ENCODE measurements at regions not wholly inside any gene's neighbourhood (a gene's known extent, or its start where the extent isn't known, plus 50 kb on each side); places are given as distances from the start of the nearest gene placed in this dataset.

- no peak for DNase-seq
- ChIA-PET POLR2A (ENCODE audit: unreplicated experiment) (no interaction called here), CTCF (no interaction called here)
- Histone ChIP-seq H3K27me3 (ENCODE audit: low read length) (no peaks in the 10 kb centered on the region), H4K20me1 (ENCODE audit: low read length) (no peaks in the 10 kb centered on the region), H3K27ac (ENCODE audit: low read length) (no peak overlapping the region), H3K36me3 (ENCODE audit: low read depth, low read length) (no peaks in the 10 kb centered on the region), H3K79me2 (ENCODE audit: low read length) (no peaks in the 10 kb centered on the region), H3K9me3 (ENCODE audit: low read length) (no peaks in the 10 kb centered on the region), H3K4me1 (ENCODE audit: insufficient read depth, low read length) (no peaks in the 10 kb centered on the region), H3K9me2 (replicated peaks; ENCODE audit: low read length) (no peaks in the 10 kb centered on the region), H3F3A (ENCODE audit: low read length, unreplicated experiment) (no peaks in the 10 kb centered on the region), H3K9ac (ENCODE audit: low read length) (no peak overlapping the region), H3K4me3 (ENCODE audit: low read length) (no peak overlapping the region), H3K4me2 (ENCODE audit: low read length) (no peak overlapping the region), H2AFZ (ENCODE audit: low read length) (no peak overlapping the region)
- intact Hi-C loops (cut with micrococcal nuclease): no loop called here
- TF ChIP-seq EZH2phosphoT487 (IDR thresholded peaks at IDR 0.05; ENCODE audit: borderline replicate concordance, low read length) (no peak), CTCF (conservative IDR thresholded peaks at IDR 0.05; ENCODE audit: low read depth, low read length) (no peak), EZH2 (IDR thresholded peaks at IDR 0.05; ENCODE audit: low read length, unreplicated experiment) (no peak)
- no peak for ATAC-seq
- no TSS peak for BruUV-seq (replicated peaks)
Measured at GRCh38 chr4:116328261-116328860, 757.0 kb downstream of the TRAM1L1 start.

GRCh38 chr4:116323606-116324005 is 761.8 kb downstream of the TRAM1L1 start:
- BruUV-seq (replicated peaks): no TSS peak
- intact Hi-C loops (cut with micrococcal nuclease): no loop called here
- no peaks in the 10 kb centered on the region for H3F3A ChIP-seq (ENCODE audit: low read length, unreplicated experiment)
- DNase-seq (no peak), ATAC-seq (no peak)
- H3K79me2 ChIP-seq (ENCODE audit: low read length): no peaks in the 10 kb centered on the region
- no peak overlapping the region for H3K9ac ChIP-seq (ENCODE audit: low read length)
- no peaks in the 10 kb centered on the region for H3K9me2 ChIP-seq (replicated peaks; ENCODE audit: low read length)
- no peaks in the 10 kb centered on the region for H3K9me3 ChIP-seq (ENCODE audit: low read length)
- CTCF ChIA-PET: no interaction called here
- H3K4me3 ChIP-seq (ENCODE audit: low read length): no peak overlapping the region
- H3K27ac ChIP-seq (ENCODE audit: low read length): no peak overlapping the region
- no peaks in the 10 kb centered on the region for H3K36me3 ChIP-seq (ENCODE audit: low read depth, low read length)
- H2AFZ ChIP-seq (ENCODE audit: low read length): no peak overlapping the region
- TF ChIP-seq EZH2phosphoT487 (IDR thresholded peaks at IDR 0.05; ENCODE audit: borderline replicate concordance, low read length) (no peak), CTCF (conservative IDR thresholded peaks at IDR 0.05; ENCODE audit: low read depth, low read length) (no peak), EZH2 (IDR thresholded peaks at IDR 0.05; ENCODE audit: low read length, unreplicated experiment) (no peak)
- POLR2A ChIA-PET (ENCODE audit: unreplicated experiment): no interaction called here
- no peaks in the 10 kb centered on the region for H3K27me3 ChIP-seq (ENCODE audit: low read length)
- no peaks in the 10 kb centered on the region for H4K20me1 ChIP-seq (ENCODE audit: low read length)
- no peaks in the 10 kb centered on the region for H3K4me1 ChIP-seq (ENCODE audit: insufficient read depth, low read length)
- H3K4me2 ChIP-seq (ENCODE audit: low read length): no peak overlapping the region

GRCh38 chr4:116321471-116321870 is 763.9 kb downstream of the TRAM1L1 start:
- Histone ChIP-seq H3K27ac (ENCODE audit: low read length) (no peak overlapping the region), H3K4me3 (ENCODE audit: low read length) (no peak overlapping the region), H3K4me2 (ENCODE audit: low read length) (no peak overlapping the region), H2AFZ (ENCODE audit: low read length) (no peak overlapping the region), H3K27me3 (ENCODE audit: low read length) (no peaks in the 10 kb centered on the region), H3F3A (ENCODE audit: low read length, unreplicated experiment) (no peaks in the 10 kb centered on the region), H3K9ac (ENCODE audit: low read length) (no peak overlapping the region), H3K9me2 (replicated peaks; ENCODE audit: low read length) (no peaks in the 10 kb centered on the region), H3K79me2 (ENCODE audit: low read length) (no peaks in the 10 kb centered on the region), H3K36me3 (ENCODE audit: low read depth, low read length) (no peaks in the 10 kb centered on the region), H3K9me3 (ENCODE audit: low read length) (no peaks in the 10 kb centered on the region), H4K20me1 (ENCODE audit: low read length) (no peaks in the 10 kb centered on the region), H3K4me1 (ENCODE audit: insufficient read depth, low read length) (no peaks in the 10 kb centered on the region)
- ChIA-PET POLR2A (ENCODE audit: unreplicated experiment) (no interaction called here), CTCF (interaction anchor here (0.6 kb wide), 1 partner anchor 648 kb away, joined by 3 read pairs; no protein-coding TSS in a partner anchor)
- no peak for TF ChIP-seq EZH2phosphoT487 (IDR thresholded peaks at IDR 0.05; ENCODE audit: borderline replicate concordance, low read length)
- no peak for TF ChIP-seq CTCF (conservative IDR thresholded peaks at IDR 0.05; ENCODE audit: low read depth, low read length)
- TF ChIP-seq EZH2 (IDR thresholded peaks at IDR 0.05; ENCODE audit: low read length, unreplicated experiment): no peak
- BruUV-seq (replicated peaks): no TSS peak
- DNase-seq (no peak), ATAC-seq (no peak)
- intact Hi-C loops (cut with micrococcal nuclease): no loop called here

Measured in PC-3 (cell line).